Fibroblast of the aortic adventitia (primary cell): ENCODE measurements at regions not wholly inside any gene's neighbourhood (a gene's known extent, or its start where the extent isn't known, plus 50 kb on each side); places are given as distances from the start of the nearest gene placed in this dataset.

ENCODE experiments used
- DNase-seq: peaks from one replicate; pipeline ENCODE4 v3.0.0-alpha.2; 2010; ENCODE audit warnings: low read depth
- H3K4me3 ChIP-seq: 2 replicates; pipeline ENCODE4 v1.5.1; 2011; ENCODE audit warnings: low read depth, mild to moderate bottlenecking, control low read depth, low read length, moderate library complexity
- TF ChIP-seq, protein P1 (sequence below): IDR thresholded peaks from 2 replicates; pipeline ENCODE4 v1.5.1; 2011; ENCODE audit warnings: mild to moderate bottlenecking, low read length, control low read depth, inconsistent platforms; ENCODE audit not compliant: insufficient read depth

DNA sequence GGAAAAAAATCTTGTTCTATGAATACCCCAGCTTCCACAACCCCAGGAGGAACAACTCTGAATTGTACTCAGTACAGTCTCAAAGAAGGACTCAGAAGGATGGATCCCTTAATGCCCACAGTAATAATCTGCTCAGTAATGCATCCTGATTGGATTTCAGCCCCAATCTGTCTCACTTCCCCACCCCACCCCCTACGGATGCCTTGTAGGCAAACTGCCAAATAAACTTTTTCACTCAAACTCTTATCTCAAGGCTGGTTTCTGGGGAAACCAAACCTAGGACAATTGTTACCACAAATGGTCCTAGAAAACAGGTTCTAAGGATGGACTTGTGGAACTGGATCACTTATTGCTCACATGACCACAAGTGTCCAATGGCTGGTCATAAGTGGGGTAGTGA, 1021.8 kb upstream of the INTU start:
- H3K4me3 ChIP-seq, result no peak overlapping the region
- no peak for DNase-seq
- TF ChIP-seq, protein P1, sequence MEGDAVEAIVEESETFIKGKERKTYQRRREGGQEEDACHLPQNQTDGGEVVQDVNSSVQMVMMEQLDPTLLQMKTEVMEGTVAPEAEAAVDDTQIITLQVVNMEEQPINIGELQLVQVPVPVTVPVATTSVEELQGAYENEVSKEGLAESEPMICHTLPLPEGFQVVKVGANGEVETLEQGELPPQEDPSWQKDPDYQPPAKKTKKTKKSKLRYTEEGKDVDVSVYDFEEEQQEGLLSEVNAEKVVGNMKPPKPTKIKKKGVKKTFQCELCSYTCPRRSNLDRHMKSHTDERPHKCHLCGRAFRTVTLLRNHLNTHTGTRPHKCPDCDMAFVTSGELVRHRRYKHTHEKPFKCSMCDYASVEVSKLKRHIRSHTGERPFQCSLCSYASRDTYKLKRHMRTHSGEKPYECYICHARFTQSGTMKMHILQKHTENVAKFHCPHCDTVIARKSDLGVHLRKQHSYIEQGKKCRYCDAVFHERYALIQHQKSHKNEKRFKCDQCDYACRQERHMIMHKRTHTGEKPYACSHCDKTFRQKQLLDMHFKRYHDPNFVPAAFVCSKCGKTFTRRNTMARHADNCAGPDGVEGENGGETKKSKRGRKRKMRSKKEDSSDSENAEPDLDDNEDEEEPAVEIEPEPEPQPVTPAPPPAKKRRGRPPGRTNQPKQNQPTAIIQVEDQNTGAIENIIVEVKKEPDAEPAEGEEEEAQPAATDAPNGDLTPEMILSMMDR, result no peak

DNA sequence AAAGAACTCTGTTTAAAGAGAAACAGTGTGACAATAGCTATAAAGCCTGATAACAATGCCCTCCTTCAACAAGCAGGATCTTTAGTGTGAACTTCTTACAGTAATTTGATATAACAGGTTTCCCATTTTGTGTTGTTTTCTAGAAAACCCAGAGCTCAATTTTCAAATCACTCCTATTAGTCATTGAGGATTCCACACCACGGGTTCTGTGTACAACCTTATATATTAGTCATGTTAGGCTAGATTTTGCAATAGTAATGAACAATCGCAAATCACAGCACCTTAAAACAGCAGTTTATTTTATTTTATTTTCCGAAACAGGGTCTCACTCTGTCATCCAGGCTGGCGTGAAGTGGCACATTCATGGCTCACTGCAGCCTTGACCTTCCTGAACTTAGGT, 1020.9 kb upstream of the INTU start:
- no peak overlapping the region for H3K4me3 ChIP-seq
- TF ChIP-seq, protein P1, result no peak
- DNase-seq, result no peak

DNA sequence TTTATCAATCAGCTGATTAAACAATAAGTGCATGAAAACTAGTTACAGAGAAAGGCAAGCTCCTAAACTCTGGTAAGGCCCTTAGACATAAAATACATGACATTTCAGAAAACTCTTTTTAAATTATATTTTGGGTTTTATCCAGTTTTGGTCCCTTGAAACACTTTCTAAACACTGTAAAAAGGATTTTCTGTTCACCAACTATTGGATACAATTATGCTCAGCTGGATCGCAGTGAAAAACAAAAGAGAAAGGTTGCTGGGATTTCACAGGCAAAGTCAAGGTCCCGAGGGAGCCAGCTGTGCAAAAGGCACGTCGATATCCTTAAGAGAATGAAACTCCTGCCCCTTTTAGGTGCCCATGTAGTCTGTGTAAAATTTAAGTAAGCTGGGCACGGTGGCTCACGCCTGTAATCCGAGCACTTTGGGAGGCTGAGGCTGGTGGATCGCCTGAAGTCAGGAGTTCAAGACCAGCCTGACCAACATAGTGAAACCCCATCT, 1018.4 kb upstream of the INTU start:
- H3K4me3 ChIP-seq, result no peak overlapping the region
- TF ChIP-seq, protein P1, result no peak
- no peak for DNase-seq

DNA sequence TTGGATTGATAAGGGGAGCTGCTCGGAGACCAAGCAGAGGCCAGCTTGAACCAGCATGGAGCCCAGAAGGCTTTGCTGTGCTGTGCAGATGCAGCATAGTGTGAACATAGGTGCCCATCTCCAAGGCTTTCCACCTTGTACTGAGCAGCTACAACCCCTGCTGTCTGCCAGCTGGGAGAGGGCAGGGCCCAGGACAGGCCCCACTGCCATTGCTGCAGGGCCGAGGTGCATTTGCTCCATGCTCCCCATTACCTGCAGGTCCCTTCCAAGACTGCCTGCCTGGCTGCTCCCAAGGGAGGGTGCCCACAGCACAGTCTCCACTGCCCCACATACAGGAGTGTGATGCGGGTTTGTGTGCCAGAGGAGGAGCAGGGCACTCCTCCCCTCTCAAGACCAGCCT, 1016.0 kb upstream of the INTU start:
- H3K4me3 ChIP-seq, result no peak overlapping the region
- TF ChIP-seq, protein P1, result no peak
- no peak for DNase-seq

DNA sequence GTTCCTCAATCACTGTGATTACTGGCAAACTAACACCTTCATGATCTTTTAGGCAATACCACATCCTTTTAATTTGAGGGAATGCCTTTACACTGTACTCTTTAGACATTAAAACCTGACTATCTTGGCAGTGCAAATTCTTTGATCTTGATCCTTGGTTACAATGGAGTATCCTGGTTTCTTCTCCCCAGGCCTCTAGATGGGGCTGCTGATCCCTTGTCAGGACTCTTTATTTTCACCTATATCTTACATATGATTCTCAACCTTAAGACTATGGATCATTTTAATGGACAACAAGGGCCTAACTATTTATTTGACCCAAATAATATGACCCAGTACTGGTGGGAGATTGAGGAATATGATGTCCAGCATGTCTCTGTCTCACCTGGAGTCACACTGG, 1005.5 kb upstream of the INTU start:
- no peak overlapping the region for H3K4me3 ChIP-seq
- DNase-seq, result peak; percentile 40
- TF ChIP-seq, protein P1, result peak; percentile 66

DNA sequence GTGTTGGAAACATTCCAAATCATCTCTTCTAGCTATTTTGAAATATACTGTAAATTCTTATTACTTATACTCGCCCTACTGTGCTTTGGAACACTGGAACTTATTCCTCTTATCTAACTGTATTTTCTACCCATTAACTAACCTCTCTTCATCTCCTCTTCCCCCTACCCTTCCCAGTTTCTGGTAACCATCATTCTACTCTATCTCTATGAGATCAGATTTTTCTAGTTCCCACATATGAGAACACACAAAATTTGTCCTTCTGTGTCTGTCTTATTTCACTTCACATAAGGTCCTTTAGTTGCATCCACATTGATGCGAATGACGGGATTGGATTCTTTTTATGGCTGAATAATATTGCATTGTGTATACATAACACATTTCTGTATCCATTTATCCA, 1003.8 kb upstream of the INTU start:
- TF ChIP-seq, protein P1, result no peak
- no peak overlapping the region for H3K4me3 ChIP-seq
- DNase-seq, result no peak

DNA sequence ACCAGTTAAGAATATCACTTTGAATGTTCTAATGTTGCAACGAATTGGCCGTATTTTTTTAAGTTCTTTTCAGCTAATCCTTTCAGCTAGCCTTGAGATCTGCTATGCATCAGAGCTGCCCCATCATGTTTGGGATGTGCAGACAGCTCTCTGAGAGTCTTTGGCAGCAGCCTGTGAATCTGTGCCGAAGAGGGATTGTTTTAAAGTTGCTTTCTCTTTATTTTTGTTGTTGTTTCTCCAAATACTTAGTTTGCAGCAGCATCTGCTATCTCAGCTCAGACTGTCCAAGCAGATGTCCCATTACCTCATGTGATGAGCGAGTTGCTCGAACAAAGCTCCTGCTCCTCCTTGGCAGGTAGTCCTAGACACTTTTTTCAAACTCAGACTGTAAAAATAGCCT, 1002.5 kb upstream of the INTU start:
- peak; percentile 41 for DNase-seq
- no peak overlapping the region for H3K4me3 ChIP-seq
- TF ChIP-seq, protein P1, result no peak
